Activated naive CD8-positive, alpha-beta T cell (primary cell): ENCODE measurements at regions not wholly inside any gene's neighbourhood (a gene's known extent, or its start where the extent isn't known, plus 50 kb on each side); places are given as distances from the start of the nearest gene placed in this dataset.
"Not testable (repeated sequence)": the region's sequence is repeated elsewhere in the genome, so short reads cannot be mapped to it uniquely, and the experiment has no call there.

Experiments
- H3K27ac Mint-ChIP-seq: one replicate; pipeline ENCODE4 v1.8.0; 2021; ENCODE audit warnings: mixed read lengths
- H3K27me3 Mint-ChIP-seq: one replicate; pipeline ENCODE4 v1.8.0; 2021; ENCODE audit warnings: mixed read lengths
- H3K36me3 Mint-ChIP-seq: one replicate; pipeline ENCODE4 v1.8.0; 2021; ENCODE audit warnings: mixed read lengths
- H3K4me1 Mint-ChIP-seq: one replicate; pipeline ENCODE4 v1.8.0; 2021; ENCODE audit warnings: low read depth, mixed read lengths
- H3K4me3 Mint-ChIP-seq: one replicate; pipeline ENCODE4 v1.8.0; 2021; ENCODE audit warnings: mild to moderate bottlenecking, mixed read lengths
- H3K9me3 Mint-ChIP-seq: one replicate; pipeline ENCODE4 v1.8.0; 2021; ENCODE audit warnings: low read depth, mixed read lengths

DNA sequence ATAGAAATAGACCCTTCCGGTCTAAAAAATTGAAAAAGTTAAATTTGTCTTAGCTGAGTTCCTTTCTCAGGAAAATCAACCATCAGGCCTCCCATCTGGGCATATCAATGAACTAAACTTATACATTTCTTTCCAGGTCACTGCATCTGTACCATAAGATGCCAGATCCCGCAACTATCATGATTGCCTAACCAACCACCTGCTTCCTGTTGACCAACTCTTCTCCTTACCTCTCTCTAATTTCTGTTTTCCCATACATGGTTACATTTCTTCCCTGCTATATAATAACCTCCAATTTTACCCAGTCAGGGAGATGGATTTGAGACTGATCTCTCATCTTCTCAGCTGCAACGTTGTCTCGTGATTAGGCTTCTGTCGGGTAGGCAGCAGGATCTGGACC is 228.7 kb downstream of the FSIP2 start:
- H3K27me3 Mint-ChIP-seq: no peaks in the 10 kb centered on the region
- H3K9me3 Mint-ChIP-seq: no peaks in the 10 kb centered on the region
- no peak overlapping the region for H3K4me3 Mint-ChIP-seq
- H3K4me1 Mint-ChIP-seq: no peaks in the 10 kb centered on the region
- H3K36me3 Mint-ChIP-seq: peaks cover 3% of the 10 kb centered on the region
- no peak overlapping the region for H3K27ac Mint-ChIP-seq

GRCh38 chr2:185970148-185970852 is 231.7 kb downstream of the FSIP2 start:
- Mint-ChIP-seq H3K4me3 (no peak overlapping the region), H3K9me3 (peaks cover 9% of the 10 kb centered on the region), H3K27ac (no peak overlapping the region), H3K36me3 (peaks cover 17% of the 10 kb centered on the region), H3K4me1 (no peaks in the 10 kb centered on the region), H3K27me3 (no peaks in the 10 kb centered on the region)

- no peaks in the 10 kb centered on the region for H3K27me3 Mint-ChIP-seq
- peaks cover 10% of the 10 kb centered on the region for H3K36me3 Mint-ChIP-seq
- peaks cover 8% of the 10 kb centered on the region for H3K9me3 Mint-ChIP-seq
- H3K4me3 Mint-ChIP-seq: no peak overlapping the region
- H3K27ac Mint-ChIP-seq: no peak overlapping the region
- H3K4me1 Mint-ChIP-seq: no peaks in the 10 kb centered on the region
Measured at GRCh38 chr2:185978634-185979407, 240.2 kb downstream of the FSIP2 start.

GRCh38 chr2:185979546-185980071 is 241.0 kb downstream of the FSIP2 start:
- no peaks in the 10 kb centered on the region for H3K4me1 Mint-ChIP-seq
- no peak overlapping the region for H3K4me3 Mint-ChIP-seq

DNA sequence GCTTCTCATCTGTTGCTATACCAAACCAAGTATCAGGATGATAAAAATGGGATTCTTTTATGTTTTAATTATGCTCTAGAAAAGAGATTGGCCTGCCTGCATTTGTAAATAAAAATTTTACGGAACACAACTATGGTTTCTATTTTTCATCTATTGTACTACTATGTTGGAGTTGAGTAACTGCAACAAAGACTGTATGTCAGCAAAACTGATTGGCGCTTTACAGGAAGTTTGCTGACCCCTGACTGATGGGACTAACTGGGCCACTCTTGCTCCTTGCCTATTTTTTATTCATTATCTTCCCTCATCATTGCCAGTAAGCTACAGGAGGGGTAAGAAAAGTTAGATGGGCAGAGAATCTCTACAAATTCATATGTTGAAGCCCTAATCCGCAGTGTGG is 242.3 kb downstream of the FSIP2 start:
- Mint-ChIP-seq H3K4me3 (no peak overlapping the region), H3K36me3 (peaks cover 4% of the 10 kb centered on the region), H3K4me1 (no peaks in the 10 kb centered on the region), H3K9me3 (peaks cover 4% of the 10 kb centered on the region), H3K27ac (no peak overlapping the region), H3K27me3 (no peaks in the 10 kb centered on the region)

More at GRCh38 chr2:185979546-185980071, 241.0 kb downstream of the FSIP2 start:
- no peak overlapping the region for H3K27ac Mint-ChIP-seq
- no peaks in the 10 kb centered on the region for H3K27me3 Mint-ChIP-seq
- H3K9me3 Mint-ChIP-seq: peaks cover 4% of the 10 kb centered on the region
- peaks cover 4% of the 10 kb centered on the region for H3K36me3 Mint-ChIP-seq

DNA sequence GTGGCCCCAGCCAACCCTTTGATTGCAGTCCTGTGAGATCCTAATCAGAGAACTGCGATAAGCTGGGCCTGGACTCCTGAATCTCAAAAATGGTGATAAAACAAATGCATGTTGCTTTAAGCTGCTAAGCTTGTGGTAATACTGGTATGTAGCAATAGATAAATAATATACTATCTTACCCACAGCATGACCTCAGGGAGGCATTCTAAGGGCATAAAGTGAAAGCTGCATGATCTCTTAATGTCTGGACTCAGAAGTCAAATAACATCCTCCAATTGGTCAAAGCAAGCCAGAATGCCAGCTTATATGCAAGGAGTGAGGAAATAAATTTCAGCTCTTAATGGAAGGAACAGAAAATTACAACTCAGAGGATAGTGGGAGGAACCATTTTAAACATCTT is 246.1 kb downstream of the FSIP2 start:
- Mint-ChIP-seq H3K36me3 (peaks cover 4% of the 10 kb centered on the region), H3K27me3 (no peaks in the 10 kb centered on the region), H3K27ac (no peak overlapping the region), H3K4me1 (no peaks in the 10 kb centered on the region), H3K9me3 (peaks cover 4% of the 10 kb centered on the region), H3K4me3 (no peak overlapping the region)

GRCh38 chr2:185988907-185989306 is 250.3 kb downstream of the FSIP2 start:
- not testable (repeated sequence) for H3K4me1 Mint-ChIP-seq, H3K27ac Mint-ChIP-seq, H3K27me3 Mint-ChIP-seq, H3K9me3 Mint-ChIP-seq, H3K4me3 Mint-ChIP-seq
- peaks cover 12% of the 10 kb centered on the region for H3K36me3 Mint-ChIP-seq

DNA sequence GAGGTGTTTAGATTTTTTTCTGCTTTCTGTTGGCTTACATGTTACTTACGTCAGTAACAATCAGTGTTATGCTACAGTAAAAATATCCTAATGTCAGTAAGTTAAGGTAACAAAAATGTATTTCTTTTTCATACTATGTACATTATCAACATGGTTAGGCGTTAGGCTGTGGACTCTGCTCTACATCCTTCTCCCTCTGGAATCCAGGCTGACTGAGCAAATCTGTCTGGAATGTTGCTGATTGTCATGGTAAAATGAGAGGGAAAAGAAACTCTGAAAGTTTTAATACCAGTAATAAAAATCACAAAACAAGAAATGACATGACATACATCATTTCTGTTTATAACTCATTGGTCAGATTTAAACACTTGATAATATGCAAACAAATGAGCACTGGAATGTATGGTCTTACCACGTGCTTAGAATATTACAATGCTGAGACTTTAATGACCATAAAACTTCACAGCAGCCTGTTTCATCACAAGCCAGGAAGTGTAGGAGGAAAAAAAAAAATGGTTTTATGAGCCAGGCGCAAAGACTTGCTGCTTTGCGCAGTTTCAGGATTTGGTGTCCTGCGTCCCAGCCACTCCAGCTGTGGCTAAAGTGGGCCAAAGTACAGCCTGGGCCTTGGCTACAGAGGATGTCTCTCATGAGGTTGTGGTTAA is 252.4 kb downstream of the FSIP2 start:
- Mint-ChIP-seq H3K27me3 (no peaks in the 10 kb centered on the region), H3K4me1 (no peaks in the 10 kb centered on the region), H3K27ac (no peak overlapping the region), H3K9me3 (no peaks in the 10 kb centered on the region), H3K4me3 (no peak overlapping the region), H3K36me3 (peaks cover 18% of the 10 kb centered on the region)

DNA sequence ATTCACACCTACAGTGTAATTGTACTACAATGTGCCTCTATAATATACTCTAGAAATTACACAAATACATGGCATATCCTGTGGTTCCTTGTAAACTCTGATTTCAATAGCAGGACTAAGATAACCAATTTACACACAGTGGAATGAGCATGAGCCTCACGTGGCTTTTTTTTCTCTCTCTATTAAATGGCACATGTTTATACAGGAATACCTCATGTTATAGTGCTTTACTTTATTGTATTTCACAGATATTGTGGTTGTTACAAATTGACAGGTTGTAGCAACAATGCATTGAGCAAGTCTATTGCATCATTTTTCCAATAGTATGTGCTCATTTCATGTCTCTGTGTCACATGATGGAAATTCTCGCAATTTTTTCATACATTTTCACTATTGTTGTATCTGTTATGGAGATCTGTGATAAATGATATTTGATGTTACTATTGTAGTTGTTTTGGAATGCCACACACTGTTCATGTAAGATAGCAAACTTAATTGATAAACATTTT is 260.0 kb downstream of the FSIP2 start:
- Mint-ChIP-seq H3K36me3 (peaks cover 18% of the 10 kb centered on the region), H3K4me1 (no peaks in the 10 kb centered on the region), H3K4me3 (no peak overlapping the region), H3K9me3 (no peaks in the 10 kb centered on the region), H3K27ac (no peak overlapping the region), H3K27me3 (no peaks in the 10 kb centered on the region)

DNA sequence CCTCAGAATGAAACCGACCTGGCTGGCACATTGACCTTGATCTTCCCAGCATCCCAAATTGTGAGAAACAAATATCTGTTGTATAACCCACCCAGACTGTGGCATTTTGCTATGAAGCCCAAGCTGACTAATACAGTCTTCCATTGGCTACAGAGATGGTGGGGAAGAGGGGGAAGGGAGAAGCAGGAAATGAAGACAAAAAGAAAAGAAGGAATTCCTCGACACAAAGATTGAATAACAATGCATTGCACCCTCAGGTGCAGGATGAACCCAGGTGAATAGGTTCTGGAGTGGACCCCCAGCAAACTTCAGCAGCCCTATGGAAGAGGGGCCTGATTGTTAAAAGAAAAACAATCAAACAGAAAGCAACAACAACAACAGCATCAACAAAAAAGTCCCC is 270.7 kb downstream of the FSIP2 start:
- Mint-ChIP-seq H3K4me3 (no peak overlapping the region), H3K36me3 (peaks cover 27% of the 10 kb centered on the region), H3K27ac (no peak overlapping the region), H3K4me1 (no peaks in the 10 kb centered on the region), H3K9me3 (peaks cover 29% of the 10 kb centered on the region), H3K27me3 (no peaks in the 10 kb centered on the region)

DNA sequence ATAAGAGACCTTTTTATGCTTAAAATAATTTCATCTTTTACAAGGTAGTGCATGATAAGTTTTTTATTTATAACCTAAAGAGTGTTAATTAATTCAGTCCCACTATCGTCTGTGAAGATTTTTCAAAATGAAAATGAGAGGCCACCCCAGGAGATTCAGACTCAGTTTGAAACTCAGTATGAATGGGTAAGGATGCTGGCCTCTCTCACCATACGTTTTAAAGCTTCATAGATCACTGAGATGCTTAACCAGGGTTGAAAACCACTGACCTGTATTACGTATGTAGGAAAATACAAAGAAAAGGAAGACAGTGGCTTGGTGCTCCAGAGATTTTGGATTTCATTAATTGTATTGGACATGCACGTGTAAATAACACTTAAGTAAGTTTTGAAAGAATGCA is 278.7 kb downstream of the FSIP2 start:
- Mint-ChIP-seq H3K27me3 (no peaks in the 10 kb centered on the region), H3K4me1 (no peaks in the 10 kb centered on the region), H3K9me3 (peaks cover 29% of the 10 kb centered on the region)

DNA sequence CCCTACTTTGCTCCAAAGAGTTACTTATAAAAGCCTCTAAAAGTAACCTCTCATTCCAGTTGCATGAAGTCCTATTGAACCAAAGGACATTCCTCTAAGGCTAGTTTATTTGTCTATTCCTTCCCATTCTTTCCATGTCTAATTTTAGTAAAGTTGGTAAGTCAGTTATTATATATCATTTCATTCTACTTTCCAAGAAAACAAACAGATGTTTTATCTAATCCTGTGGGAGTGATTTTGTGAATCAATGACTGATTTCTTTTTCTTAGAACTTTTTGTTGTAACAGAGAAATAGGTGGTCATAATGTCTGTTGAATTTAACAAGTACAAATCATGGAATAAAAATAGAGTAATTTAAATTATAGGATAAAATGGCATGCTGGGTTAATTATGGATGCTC is 286.3 kb downstream of the FSIP2 start:
- H3K4me1 Mint-ChIP-seq: no peaks in the 10 kb centered on the region
- peaks cover 13% of the 10 kb centered on the region for H3K36me3 Mint-ChIP-seq
- no peaks in the 10 kb centered on the region for H3K27me3 Mint-ChIP-seq
- peaks cover 15% of the 10 kb centered on the region for H3K9me3 Mint-ChIP-seq
- no peak overlapping the region for H3K4me3 Mint-ChIP-seq
- no peak overlapping the region for H3K27ac Mint-ChIP-seq

More for the DNA sequence above, 278.7 kb downstream of the FSIP2 start:
- H3K36me3 Mint-ChIP-seq: peaks cover 20% of the 10 kb centered on the region
- no peak overlapping the region for H3K4me3 Mint-ChIP-seq
- H3K27ac Mint-ChIP-seq: no peak overlapping the region

DNA sequence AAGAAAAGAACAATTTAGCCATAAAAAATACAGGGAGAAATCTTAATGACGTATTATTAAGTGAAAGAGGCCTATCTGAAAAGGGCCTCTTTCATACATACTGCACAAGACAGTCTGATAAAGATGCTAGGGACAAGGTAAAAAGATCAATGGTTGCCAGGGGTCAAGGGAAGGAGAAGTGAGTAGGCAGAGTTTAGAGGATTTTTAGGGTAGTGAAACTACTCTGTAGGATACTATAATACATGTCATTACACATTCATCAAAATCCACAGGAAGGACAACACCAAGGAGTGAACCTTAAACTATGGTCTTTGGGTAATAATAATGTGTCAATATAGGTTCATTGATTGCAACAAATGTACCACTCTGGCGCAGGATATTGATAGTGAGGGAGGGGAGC is 289.3 kb downstream of the FSIP2 start:
- Mint-ChIP-seq H3K27me3 (no peaks in the 10 kb centered on the region), H3K9me3 (peaks cover 6% of the 10 kb centered on the region), H3K4me1 (no peaks in the 10 kb centered on the region), H3K4me3 (no peak overlapping the region), H3K27ac (no peak overlapping the region), H3K36me3 (peaks cover 15% of the 10 kb centered on the region)

DNA sequence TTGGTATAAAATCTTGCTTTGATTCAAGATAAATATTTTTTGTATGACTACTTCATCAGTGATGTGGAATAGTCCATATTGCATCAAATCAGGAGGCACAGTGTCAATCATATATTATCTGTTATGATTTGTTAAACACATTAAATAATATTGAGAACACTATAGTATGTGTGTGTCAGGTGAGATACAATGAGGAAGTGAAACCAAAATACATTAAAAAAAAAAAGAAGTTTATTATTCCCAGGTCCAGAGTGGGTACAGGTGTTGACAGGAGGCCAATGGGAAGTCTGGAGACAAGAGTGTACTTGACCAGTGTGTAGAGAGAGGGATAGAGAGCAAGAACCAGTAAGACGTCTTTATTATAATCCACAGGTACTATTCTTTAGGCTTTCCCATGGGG is 292.6 kb downstream of the FSIP2 start:
- Mint-ChIP-seq H3K9me3 (no peaks in the 10 kb centered on the region), H3K27me3 (no peaks in the 10 kb centered on the region), H3K27ac (no peak overlapping the region), H3K4me1 (no peaks in the 10 kb centered on the region), H3K36me3 (peaks cover 12% of the 10 kb centered on the region), H3K4me3 (no peak overlapping the region)
